Endothelial cell of umbilical vein (primary cell): ENCODE measurements at regions not wholly inside any gene's neighbourhood (a gene's known extent, or its start where the extent isn't known, plus 50 kb on each side); places are given as distances from the start of the nearest gene placed in this dataset.

ENCODE experiments used
- BruUV-seq: library from RNA; stranded (reverse); fragments of 400-500 nt; replicated peaks from 2 replicates; lab custom pipeline; 2021; lab: Mats Ljungman, UMichigan
- CTCF ChIA-PET: fragments of 300-600, 350-600 bp; sonication (Branson Sonifier 250); formaldehyde crosslinking; loops from one replicate; lab custom pipeline; 2021; ENCODE audit warnings: antibody characterized with exemption, inconsistent platforms; lab: Charles Lee
- POLR2A ChIA-PET: fragments of 300-600, 350-600 bp; sonication (Branson Sonifier 250); formaldehyde crosslinking; loops from one replicate; lab custom pipeline; 2021; ENCODE audit warnings: antibody characterized with exemption, inconsistent platforms; lab: Charles Lee
- DNase-seq: peaks from one replicate; pipeline ENCODE4 v3.0.0-alpha.2; 2011; ENCODE audit warnings: low read depth, low spot score
- FAIRE-seq: peaks from 2 replicates; lab custom pipeline; 2011; peaks lifted over from hg19 to GRCh38; lab: Jason Lieb, UNC
- H2AFZ ChIP-seq: 2 replicates; pipeline ENCODE4 v1.6.0; 2012; ENCODE audit warnings: low read depth, low read length, control low read depth, inconsistent platforms
- H3K27ac ChIP-seq: 2 replicates; pipeline ENCODE4 v1.5.1; 2011; ENCODE audit warnings: low read depth, mild to moderate bottlenecking, control low read depth, low read length, moderate library complexity; ENCODE audit not compliant: insufficient read depth
- H3K27me3 ChIP-seq, 2 experiments: 2 replicates each; pipeline versions ENCODE4 v1.6.0 to v1.6.1; 2011; ENCODE audit warnings: low read length in 2 of 2, mixed read lengths in 1 of 2; ENCODE audit not compliant: control insufficient read depth in 2 of 2, insufficient read depth in 2 of 2
- H3K36me3 ChIP-seq, 2 experiments: 2 replicates in 1 of 2; 3 replicates in 1 of 2; pipeline ENCODE4 v1.5.1; 2011; ENCODE audit warnings: low read length in 2 of 2, mild to moderate bottlenecking in 1 of 2, moderate library complexity in 1 of 2; ENCODE audit not compliant: control insufficient read depth in 2 of 2, insufficient read depth in 2 of 2; ENCODE audit errors: extremely low read depth in 1 of 2
- H3K4me1 ChIP-seq: 3 replicates; pipeline ENCODE4 v1.5.1; 2011; ENCODE audit warnings: mild to moderate bottlenecking, low read length; ENCODE audit not compliant: control insufficient read depth, insufficient read depth; ENCODE audit errors: extremely low read depth
- H3K4me2 ChIP-seq: 2 replicates; pipeline ENCODE4 v1.6.1; 2011; ENCODE audit warnings: low read length, control low read depth, mixed read lengths; ENCODE audit not compliant: insufficient read depth
- H3K4me3 ChIP-seq, 3 experiments: fragments of 200-600 bp in 1 of 3; sonication (generic), shearing (Covaris generic) in 1 of 3; replicated peaks in 1 of 3; 2 replicates each; pipeline ENCODE4 v1.5.1; 2011 to 2016; ENCODE audit warnings: control low read depth in 3 of 3, low read length in 3 of 3, mild to moderate bottlenecking in 2 of 3, inconsistent platforms in 1 of 3, low read depth in 1 of 3, moderate library complexity in 1 of 3; ENCODE audit not compliant: insufficient read depth in 1 of 3
- H3K79me2 ChIP-seq: 2 replicates; pipeline ENCODE4 v1.6.0; 2012; ENCODE audit warnings: low read length, inconsistent platforms; ENCODE audit not compliant: control insufficient read depth, insufficient read depth
- H3K9ac ChIP-seq: replicated peaks from 2 replicates; pipeline ENCODE3; 2011; ENCODE audit warnings: low read length, control low read depth; ENCODE audit not compliant: insufficient read depth; ENCODE audit errors: extremely low read depth
- H3K9me1 ChIP-seq: replicated peaks from 3 replicates; pipeline ENCODE4 v1.6.0; 2011; ENCODE audit warnings: mild to moderate bottlenecking, low read length; ENCODE audit not compliant: control insufficient read depth, insufficient read depth; ENCODE audit errors: extremely low read depth
- H3K9me3 ChIP-seq: replicated peaks from 2 replicates; pipeline ENCODE4 v1.5.1; 2012; ENCODE audit warnings: low read length, inconsistent platforms; ENCODE audit not compliant: control insufficient read depth, insufficient read depth
- H4K20me1 ChIP-seq: replicated peaks from 2 replicates; pipeline ENCODE3; 2011; ENCODE audit warnings: mild to moderate bottlenecking, low read length; ENCODE audit not compliant: control insufficient read depth, insufficient read depth; ENCODE audit errors: extremely low read depth
- CTCF ChIP-seq, 2 donors: IDR thresholded peaks; 1 replicate in 1 of 2; 2 replicates in 1 of 2; pipeline ENCODE4 v1.5.1; 2011; ENCODE audit warnings: low read length in 2 of 2, mild to moderate bottlenecking in 2 of 2, moderate library complexity in 2 of 2, control low read depth in 1 of 2, inconsistent platforms in 1 of 2, low read depth in 1 of 2; ENCODE audit not compliant: insufficient read depth in 1 of 2; ENCODE audit errors: extremely low read depth in 1 of 2
- EZH2 ChIP-seq: IDR thresholded peaks from 2 replicates; pipeline ENCODE4 v1.6.1; 2012; ENCODE audit warnings: borderline replicate concordance, low read depth, mild to moderate bottlenecking, moderate library complexity, low read length, inconsistent platforms; ENCODE audit not compliant: severe bottlenecking
- FOS ChIP-seq: IDR thresholded peaks from 2 replicates; pipeline ENCODE4 v1.6.1; 2011; ENCODE audit warnings: mild to moderate bottlenecking, low read length, moderate library complexity, borderline replicate concordance; ENCODE audit not compliant: insufficient read depth
- GATA2 ChIP-seq: IDR thresholded peaks from 2 replicates; pipeline ENCODE4 v1.7.0; 2011; ENCODE audit warnings: low read depth, mild to moderate bottlenecking, moderate library complexity, mixed read lengths, low read length; ENCODE audit not compliant: insufficient read length, insufficient read depth
- JUN ChIP-seq: IDR thresholded peaks from 2 replicates; pipeline ENCODE4 v1.6.1; 2011; ENCODE audit warnings: borderline replicate concordance, low read depth; ENCODE audit not compliant: insufficient read length, insufficient read depth
- MAX ChIP-seq: IDR thresholded peaks from 2 replicates; pipeline ENCODE4 v1.6.1; 2011; ENCODE audit not compliant: insufficient read depth, insufficient read length
- MYC ChIP-seq: IDR thresholded peaks from one replicate; pipeline ENCODE4 v1.6.1; 2011; ENCODE audit warnings: mild to moderate bottlenecking, low read depth, low read length
- POLR2A ChIP-seq: IDR thresholded peaks from 2 replicates; pipeline ENCODE4 v1.6.1; 2012; ENCODE audit warnings: low read depth, mild to moderate bottlenecking, control low read depth, low read length
- POLR2AphosphoS5 ChIP-seq: IDR thresholded peaks from 2 replicates; pipeline ENCODE4 v1.6.1; 2012; ENCODE audit warnings: low read depth, mild to moderate bottlenecking, control low read depth, low read length, moderate library complexity; ENCODE audit not compliant: insufficient read depth
- dilution Hi-C: fragments of 300-500 bp; cut with MboI; formaldehyde crosslinking; loops from one replicate; pipeline ENCODE4 v1.15.0; 2019; ENCODE audit warnings: low sequenced_read_pairs; ENCODE audit not compliant: extremely low pct_ligation_motif_present
- intact Hi-C: fragments of 100-400 bp; cut with micrococcal nuclease; formaldehyde crosslinking; loops from one replicate; pipeline ENCODE4 v1.10.0; 2022

GRCh38 chr11:26063915-26064314 lies 268.0 kb upstream of the ANO3 start:
- peaks cover 15% of the 10 kb centered on the region for H3K4me1 ChIP-seq
- ChIA-PET POLR2A (no interaction called here), CTCF (interaction anchor here (1.4 kb wide), 1 partner anchor 18 kb away, joined by 4 read pairs; no protein-coding TSS in a partner anchor)
- no peak overlapping the region for H2AFZ ChIP-seq
- TF ChIP-seq POLR2A (no peak), MAX (no peak), POLR2AphosphoS5 (no peak), CTCF (IDR thresholded peaks at IDR 0.05; ENCODE audit: extremely low read depth in 1 of 2, insufficient read depth in 1 of 2, low read depth in 1 of 2, low read length in 2 of 2) (no peak), MYC (no peak), JUN (no peak), EZH2 (no peak), GATA2 (no peak), FOS (no peak)
- no peak overlapping the region for H3K9ac ChIP-seq
- H3K4me2 ChIP-seq: no peak overlapping the region
- no peak for FAIRE-seq
- H3K36me3 ChIP-seq: no peaks in the 10 kb centered on the region
- no peak overlapping the region for H3K27ac ChIP-seq
- no peaks in the 10 kb centered on the region for H3K9me1 ChIP-seq
- no peak overlapping the region for H3K4me3 ChIP-seq
- dilution Hi-C loops (no loop called here), intact Hi-C loops (no loop called here)
- no peaks in the 10 kb centered on the region for H4K20me1 ChIP-seq
- no peaks in the 10 kb centered on the region for H3K27me3 ChIP-seq
- no peaks in the 10 kb centered on the region for H3K79me2 ChIP-seq
- no peaks in the 10 kb centered on the region for H3K9me3 ChIP-seq
- no peak for DNase-seq
- no TSS peak for BruUV-seq
